Epidermal melanocyte (primary cell): ENCODE measurements at regions not wholly inside any gene's neighbourhood (a gene's known extent, or its start where the extent isn't known, plus 50 kb on each side); places are given as distances from the start of the nearest gene placed in this dataset.
"Not testable (repeated sequence)": the region's sequence is repeated elsewhere in the genome, so short reads cannot be mapped to it uniquely, and the experiment has no call there.

Experiments
- DNase-seq: peaks from one replicate; pipeline ENCODE4 v3.0.0; 2011; ENCODE audit warnings: low spot score; ENCODE audit not compliant: insufficient read length

DNA sequence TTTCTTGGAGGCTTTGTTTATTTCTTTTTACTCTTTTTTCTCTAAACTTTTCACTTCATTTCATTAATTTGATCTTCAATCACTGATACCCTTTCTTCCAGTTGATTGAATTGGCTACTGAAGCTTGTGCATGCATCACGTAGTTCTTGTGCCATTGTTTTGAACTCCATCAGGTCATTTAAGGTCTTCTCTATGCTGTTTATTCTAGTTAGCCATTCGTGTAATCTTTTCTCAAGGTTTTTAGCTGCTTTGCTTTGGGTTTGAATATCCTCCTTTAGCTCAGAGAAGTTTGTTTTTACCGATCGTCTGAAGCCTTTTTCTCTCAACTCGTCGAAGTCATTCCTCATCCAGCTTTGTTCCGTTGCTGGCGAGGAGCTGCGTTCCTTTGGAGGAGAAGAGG lies 189.9 kb downstream of the TTC6 start:
- DNase-seq, result not testable (repeated sequence)

DNA sequence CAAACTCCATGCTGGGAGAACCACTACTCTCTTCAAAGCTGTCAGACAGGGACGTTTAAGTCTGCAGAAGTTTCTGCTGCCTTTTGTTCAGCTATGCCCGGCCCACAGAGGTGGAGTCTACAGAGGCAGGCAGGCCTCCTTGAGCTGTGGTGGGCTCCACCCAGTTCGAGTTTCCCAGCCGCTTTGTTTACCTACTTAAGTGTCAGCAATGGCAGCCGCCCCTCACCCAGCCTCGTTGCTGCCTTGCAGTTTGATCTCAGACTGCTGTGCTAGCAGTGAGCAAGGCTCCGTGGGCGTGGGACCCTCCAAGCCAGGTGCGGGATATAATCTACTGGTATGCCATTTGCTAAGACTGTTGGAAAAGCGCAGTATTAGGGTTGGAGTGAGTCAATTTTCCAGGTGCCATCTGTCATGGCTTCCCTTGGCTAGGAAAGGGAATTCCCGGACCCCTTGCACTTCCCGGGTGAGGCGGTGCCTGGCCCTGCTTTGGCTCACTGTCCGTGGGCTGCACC lies 190.7 kb downstream of the TTC6 start:
- DNase-seq, result not testable (repeated sequence)

DNA sequence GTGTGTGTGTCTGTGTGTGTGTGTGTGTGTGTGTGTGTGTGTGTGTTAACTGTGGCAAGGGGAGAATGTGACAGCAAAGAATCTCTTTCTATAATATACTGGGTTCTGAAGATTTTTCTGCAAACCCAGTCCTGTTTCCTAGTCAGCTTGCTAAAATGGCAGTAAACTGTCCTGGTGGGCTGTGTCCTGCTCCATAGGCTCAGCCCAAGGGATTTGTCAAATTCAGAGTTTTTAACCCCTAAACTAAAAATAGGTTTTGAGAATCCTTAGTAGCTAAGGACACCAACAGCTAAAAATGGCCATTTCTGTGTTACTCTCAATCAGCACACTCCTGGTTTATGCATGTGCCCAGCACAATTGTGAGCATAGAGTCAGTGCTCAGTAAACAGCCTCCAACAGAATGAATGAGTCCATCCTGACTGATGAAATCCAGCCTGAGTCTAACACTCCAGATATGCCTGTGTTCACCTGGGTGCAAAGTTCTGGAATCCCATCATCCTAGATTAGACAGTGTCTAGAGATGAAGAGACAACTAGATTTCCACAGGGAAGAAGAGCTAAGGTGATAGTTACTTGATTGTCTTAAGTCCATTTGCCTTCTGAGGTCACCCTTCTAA lies 192.6 kb downstream of the TTC6 start:
- DNase-seq, result no peak

DNA sequence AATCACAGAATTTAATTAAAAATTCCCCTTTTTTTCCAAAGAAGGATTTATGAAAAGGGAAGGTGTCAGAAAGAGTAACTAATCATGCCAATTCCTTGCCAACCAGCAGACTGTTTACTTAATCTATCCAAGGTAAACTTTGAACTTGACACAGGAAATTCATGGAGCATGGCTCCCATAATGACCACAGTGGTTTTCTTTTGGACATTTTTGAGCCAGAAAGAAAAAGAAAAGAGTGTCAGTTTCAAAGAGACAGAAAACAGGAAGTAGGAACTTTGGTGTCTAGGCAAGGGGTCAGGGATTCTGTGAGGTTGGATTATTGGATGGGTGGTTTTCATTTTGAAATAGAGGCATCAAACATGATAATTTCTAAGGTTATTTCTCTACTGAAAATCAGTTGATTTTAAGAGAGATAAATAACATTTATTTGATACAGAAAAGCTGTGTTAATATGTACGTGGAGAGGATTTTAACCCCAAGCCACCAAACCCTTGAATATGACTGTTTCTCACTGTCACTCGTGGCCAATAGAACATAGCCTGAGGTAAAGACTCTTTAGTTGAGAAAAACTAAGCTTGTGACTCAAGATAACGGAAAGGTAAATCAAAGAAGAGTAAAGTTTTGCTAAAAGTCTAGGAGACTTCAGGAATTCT lies 196.1 kb downstream of the TTC6 start:
- DNase-seq, result no peak

DNA sequence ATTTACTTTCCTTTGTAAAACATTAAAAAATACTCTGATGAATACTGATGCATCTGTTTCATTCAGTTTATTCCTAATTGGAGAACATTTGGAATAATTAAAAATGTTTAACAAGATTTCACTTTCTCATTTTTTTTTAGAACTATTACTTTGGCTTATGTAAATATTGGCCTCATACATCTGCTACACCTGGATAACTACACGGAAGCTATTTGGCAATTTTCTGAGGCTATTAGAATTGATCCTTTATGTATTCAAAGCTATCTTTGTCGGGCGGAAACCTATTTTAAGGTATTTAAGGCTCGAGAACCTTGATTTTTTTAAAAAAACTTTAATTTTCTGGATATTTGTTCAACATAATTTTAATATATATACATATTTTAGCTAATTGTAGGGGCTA lies 196.7 kb downstream of the TTC6 start:
- DNase-seq, result no peak

DNA sequence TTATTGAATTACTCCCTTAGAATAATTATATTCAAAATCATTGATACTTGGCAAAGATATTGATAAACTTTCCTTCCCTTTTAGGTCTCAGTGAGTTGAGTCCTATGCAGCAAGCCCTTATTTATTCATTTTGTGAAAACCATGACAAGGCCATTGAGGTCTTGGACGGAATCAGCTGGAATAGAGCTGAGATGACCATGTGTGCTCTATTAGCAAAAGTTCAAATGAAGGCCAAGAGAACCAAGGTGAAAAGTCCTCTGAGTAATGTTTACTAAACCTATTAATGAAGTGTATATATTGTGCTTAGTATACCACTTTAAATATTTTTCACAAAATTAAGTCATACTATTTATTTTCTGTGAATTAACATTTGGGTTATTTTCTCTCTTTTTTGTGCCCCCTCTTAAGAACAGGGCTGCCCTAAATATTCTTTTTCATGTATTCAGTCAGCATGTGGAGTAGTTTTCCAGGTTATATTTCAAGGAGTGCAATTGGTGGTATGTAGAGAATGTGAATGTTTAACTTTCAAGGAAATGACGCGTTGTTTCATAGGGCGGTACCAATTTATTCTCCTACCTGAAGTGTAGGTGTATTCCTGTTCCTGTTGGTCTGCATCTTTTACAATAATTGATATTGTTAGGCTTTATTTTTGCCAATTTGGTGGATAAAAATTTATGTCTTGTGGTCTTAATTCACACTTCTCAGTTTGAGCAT lies 201.4 kb downstream of the TTC6 start:
- DNase-seq, result no peak

DNA sequence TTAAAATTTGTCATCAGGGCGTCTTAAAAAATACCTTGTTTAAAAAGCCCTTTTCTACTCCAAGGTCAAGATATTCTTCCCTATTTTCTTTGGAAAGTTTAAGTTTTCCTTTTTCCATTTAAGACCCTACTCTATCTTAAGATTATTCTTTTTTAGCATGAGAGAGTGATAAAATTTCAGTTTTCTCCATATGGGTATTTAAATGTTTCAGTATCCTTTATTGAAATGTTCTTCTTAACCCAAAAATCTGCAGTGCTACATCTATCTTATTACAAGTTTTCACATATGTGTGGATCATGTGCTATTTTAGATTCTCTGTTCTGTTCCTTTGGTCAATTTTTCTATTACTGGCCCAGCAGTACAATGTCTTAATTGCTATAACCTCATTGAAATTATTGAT lies 202.2 kb downstream of the TTC6 start:
- DNase-seq, result no peak

DNA sequence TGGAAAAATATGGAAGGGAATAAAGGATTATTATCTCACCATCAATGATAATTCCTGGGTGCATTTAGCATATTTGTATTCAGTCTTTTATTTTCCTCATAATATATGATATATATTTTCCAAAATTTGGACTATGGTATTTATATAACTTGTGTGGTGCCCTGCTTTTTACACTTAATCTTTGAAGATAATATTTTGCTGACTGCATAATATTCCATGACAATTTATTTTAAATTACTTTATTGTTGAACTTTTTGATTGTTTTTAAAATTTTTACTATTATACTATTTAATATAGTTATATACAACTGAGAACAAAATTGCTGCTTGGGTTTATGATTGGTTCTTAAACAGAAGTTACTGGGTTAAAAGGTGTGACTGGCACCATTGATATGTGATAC lies 212.3 kb downstream of the TTC6 start:
- no peak for DNase-seq

DNA sequence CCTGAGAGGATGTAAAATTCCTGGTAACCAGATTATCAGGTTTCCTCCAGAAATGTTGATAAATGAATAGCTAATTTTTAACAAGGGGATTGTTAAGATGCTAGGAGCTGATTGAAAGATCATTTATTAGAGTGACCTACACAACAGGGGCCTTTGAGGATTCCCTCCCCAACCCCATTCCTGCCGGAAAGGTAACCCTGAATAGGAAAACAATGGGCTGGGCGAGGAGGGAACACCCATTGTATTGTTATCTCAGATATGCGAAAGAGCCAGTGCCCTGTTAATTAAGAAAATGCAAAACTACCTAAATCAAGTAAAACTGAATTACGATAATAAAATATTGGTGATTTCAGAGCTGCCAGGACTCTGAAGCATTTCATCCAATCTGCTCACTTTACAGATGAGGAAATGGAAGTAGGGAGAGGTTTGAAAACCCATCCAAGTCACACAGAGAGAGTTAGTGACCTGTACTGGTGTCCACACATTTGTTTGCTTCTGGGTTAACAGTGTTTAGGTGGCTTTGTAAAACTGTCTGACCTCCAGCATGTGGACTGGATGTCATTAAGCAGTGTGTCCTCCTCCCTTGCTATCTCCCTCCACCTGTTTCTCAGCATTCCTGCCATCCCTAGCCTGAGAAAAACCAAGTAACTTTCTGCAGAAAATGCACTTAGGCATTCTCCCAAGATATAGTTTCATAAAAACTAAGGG lies 214.8 kb downstream of the TTC6 start:
- DNase-seq, result no peak

DNA sequence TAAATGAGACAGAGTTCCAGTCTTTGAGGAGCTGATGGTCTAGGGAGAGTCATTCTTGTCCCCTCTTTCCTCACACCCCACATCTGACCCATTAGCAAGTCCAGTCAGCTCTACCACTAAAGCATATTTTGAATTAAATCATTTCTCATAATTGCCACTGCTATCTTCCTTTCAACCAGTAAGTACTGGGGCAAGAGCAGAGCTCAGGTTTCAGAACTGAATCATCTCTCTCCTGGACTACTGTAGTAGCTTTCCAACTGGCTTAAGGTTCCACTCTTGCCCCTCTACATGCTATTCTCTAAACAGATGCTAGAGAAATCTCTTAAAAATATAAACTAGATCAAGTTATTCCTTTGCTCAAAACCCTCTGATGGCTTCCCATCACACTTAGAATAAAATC lies 218.3 kb downstream of the TTC6 start:
- DNase-seq, result no peak

DNA sequence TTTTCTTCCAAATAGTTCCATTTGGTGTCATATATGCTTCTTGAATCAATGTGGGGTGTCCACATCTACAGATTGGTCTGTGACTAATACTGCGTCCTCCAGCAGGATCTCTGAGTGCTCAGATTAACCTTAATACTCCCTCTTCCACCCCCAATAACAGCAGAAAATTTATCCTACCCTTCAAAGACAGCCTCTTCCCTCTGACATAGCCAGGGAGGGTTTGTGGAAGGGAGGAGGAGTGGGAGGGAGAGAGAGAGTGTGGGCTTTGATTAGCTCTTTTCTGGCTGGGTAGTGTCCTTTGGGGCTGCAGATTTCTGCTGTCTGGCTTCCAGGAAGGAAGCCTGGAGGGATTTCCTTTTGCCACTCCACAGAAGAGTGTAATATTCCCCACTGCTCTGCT lies 220.7 kb downstream of the TTC6 start:
- no peak for DNase-seq

DNA sequence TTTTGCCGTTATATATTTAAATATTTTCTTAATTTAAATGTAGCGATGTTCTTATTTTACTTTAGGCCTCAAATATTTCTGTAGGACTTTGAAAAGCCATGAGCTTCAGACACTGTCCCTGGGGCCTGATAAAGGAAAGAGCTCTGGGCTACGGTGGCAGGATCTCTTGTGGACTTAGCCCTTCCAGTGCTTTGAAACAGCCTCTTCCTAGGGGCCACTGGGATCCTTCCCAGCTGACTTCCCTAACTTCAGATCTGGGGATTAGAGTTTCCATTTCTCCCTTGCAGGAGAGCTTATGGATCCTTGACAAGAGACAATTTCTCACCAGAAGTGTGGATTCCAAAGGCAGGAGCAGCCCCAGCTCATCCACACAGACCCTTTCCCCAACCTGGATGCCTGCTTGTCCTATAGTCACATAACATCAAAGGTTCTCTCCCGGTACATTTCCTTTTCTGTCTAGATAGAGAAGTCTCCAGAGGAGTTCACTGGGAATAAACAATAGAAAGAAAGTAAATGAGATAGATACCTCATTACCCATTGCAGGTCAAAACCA lies 221.4 kb downstream of the TTC6 start:
- no peak for DNase-seq

DNA sequence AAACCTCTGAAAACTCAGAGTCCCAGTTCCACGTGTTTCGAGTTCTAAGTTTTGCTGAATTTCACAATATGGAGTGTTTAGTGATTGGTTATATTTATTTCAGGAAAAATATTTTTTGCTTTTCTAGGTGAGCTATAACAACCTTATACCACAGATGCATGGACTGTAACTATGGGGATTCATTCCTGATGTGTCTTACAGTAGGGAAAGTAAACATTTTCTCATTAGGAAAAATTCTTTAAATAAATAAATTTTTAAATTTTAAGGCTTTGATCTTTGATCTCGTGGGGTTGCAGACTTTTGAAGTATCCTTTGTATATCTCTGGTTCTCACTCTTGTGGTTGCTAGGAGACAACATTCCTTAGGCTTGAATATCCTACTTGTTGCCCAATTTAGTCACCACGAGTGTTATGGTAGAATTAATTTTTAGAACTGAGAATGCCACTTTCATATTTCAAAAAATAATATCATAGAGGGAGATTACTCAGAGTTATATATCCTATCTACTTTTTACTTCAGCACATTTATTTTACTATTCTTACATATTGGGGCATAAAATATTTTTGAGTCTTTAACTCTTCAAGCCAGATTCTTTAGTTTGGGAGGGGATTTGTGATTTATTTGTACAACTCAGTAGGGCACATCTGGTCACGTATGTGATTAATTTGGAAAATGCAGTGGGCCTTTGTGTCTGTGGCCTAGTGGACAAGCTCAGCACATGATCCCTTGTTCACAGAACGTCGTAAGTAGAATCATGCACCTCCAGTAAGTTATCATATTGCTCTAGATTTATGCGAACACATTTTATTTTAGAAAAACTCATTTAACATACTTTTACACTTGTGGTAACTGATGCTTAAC lies 224.0 kb downstream of the TTC6 start:
- no peak for DNase-seq

DNA sequence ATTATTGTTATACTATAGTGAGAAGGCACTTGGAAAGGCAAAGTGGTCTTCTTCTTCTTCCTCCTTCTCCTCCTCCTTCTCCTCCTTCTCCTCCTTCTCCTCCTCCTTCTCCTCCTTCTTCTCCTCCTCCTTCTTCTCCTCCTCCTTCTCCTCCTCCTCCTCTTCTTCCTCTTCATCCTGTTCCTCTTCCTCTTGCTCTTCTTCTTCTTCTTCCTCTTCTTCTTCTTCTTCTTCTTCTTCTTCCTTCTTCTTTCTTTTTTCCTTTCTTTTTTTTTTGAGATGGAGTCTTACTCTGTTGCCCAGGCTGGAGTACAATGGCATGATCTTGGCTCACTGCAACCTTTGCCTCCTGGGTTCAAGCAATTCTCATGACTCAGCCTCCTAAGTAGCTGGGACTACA lies 225.4 kb downstream of the TTC6 start:
- not testable (repeated sequence) for DNase-seq

DNA sequence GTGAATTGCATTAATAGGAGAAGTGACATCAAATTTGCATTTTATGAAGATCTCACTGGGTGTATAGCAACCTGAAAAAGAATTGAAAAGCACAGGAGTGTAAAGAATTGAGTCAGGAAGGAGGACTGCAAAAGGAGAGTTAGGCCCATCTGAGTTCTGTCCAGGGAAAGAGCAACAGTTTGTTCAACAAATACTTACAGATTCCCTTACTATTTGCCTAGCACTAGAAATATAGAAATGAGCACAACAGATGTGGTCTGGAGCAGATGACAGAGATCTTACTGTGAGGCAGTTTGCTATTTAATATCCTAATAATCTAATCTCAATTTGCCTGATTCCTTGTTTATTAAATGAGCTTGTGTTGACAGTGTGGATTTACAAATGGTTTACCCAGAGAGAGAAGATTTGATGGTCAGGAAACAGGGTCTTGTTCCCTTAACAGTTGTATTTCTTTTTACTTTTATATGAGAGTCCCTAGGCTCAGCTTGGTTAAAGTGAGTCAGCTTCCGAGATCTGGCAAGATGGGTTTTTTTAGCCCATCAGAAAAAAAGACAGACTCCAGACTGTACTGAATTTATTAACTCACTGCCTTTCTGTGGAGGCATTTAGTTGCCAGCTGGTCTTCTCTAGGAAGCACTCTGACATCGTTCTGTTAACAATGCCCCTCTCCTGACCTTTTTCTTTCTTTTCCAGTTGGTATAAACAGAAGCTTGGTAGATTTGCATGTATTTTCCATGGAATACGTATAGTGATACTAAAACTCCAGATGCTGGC lies 229.7 kb downstream of the TTC6 start:
- no peak for DNase-seq

DNA sequence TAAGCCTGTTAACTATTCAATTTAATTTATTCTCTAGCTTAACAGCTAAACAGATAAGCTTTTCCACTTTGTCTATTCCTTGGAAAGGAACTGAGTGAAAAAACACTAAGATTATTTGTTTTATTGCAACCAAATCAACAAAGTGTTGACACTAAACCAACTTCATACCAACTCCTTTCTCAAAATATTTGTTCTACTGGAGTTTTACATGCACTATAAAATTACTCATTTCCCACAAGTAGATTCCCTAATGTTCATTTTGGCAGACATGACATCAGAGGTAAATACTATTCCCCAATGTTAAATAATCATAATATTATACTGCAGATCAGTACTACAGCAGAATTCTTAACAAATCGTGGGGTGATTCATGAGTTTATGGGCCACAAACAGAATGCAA lies 231.4 kb downstream of the TTC6 start:
- no peak for DNase-seq

DNA sequence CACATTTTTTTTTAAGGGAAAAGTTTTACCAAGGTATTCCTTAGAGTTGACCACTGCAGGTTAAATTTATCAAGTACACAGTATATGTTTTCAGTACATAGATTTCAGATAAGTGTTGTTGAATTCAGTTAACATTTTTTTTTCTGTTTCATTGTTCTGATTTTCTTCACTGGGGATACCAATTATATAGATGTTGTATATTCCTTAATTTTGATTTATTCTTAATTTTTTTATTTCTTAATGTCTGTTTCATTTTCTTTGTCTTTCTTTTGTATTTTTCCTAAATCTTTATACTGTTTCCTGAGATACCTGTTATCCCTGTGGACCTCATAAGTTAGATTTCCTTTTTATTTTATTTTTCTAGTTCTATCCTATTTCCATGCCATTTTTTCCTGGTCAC lies 234.8 kb downstream of the TTC6 start:
- no peak for DNase-seq

DNA sequence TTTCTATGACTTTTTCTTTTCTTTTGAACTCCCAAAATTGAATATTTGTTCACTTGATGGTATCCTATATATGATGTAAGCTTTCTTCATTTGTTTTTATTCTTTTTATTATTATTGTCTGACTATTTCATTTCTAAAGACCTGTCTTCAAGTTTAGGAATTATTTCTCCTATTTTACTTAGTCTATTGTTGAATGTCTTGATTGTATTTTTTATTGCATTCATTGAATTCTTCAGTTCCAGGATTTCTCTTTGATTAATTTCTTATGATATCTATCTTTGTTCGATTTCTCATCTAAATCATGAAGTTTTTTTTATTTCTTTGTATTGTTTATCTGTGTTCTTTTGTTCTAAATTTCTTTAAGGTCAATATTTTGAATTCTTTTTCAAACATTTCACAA lies 238.8 kb downstream of the TTC6 start:
- DNase-seq, result no peak

DNA sequence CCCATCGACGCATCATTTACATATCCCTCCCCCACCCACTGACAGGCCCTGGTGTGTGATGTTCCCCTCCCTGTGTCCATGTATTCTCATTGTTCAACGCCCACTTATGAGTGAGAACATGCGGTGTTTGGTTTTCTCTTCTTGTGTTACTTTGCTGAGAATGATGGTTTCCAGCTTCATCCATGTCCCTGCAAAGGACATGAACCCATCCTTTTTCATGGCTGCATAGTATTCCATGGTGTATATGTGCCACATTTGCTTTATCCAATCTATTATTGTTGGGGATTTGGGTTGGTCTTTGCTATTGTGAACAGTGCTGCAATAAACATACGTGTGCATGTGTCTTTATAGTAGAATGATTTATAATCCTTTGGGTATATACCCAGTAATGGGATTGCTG lies 243.3 kb downstream of the TTC6 start:
- not testable (repeated sequence) for DNase-seq

DNA sequence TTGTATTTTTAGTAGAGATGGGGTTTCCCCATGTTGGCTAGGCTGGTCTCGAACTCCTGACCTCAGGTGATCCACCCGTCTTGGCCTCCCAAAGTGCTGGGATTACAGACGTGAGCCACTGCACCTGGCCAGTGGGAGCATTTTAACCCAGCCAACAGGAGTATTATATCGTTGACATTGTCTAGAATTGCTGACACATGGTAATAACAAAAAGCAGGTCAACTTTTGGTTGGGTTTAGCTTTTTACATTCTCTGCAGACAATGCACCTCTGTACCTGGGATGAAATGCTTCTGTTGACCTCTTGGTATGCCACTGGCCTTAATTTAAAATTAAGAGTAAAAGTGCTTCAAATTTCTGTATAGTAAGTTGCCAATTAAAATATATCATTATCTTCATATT lies 245.6 kb downstream of the TTC6 start:
- not testable (repeated sequence) for DNase-seq
